Epithelial cell of esophagus (primary cell): ENCODE measurements at regions not wholly inside any gene's neighbourhood (a gene's known extent, or its start where the extent isn't known, plus 50 kb on each side); places are given as distances from the start of the nearest gene placed in this dataset.
"Not testable (repeated sequence)": the region's sequence is repeated elsewhere in the genome, so short reads cannot be mapped to it uniquely, and the experiment has no call there.

Source experiments
- DNase-seq: peaks from one replicate; pipeline ENCODE4 v3.0.0; 2010; ENCODE audit warnings: low read depth
- H3K4me3 ChIP-seq: 2 replicates; pipeline ENCODE4 v1.5.1; 2011; ENCODE audit warnings: mild to moderate bottlenecking, low read length, control low read depth
- TF ChIP-seq, protein P1 (sequence below): IDR thresholded peaks from 2 replicates; pipeline ENCODE4 v1.5.1; 2011; ENCODE audit warnings: low read depth, mild to moderate bottlenecking, low read length, control low read depth, inconsistent platforms; ENCODE audit not compliant: insufficient read depth; ENCODE audit errors: missing control alignments

DNA sequence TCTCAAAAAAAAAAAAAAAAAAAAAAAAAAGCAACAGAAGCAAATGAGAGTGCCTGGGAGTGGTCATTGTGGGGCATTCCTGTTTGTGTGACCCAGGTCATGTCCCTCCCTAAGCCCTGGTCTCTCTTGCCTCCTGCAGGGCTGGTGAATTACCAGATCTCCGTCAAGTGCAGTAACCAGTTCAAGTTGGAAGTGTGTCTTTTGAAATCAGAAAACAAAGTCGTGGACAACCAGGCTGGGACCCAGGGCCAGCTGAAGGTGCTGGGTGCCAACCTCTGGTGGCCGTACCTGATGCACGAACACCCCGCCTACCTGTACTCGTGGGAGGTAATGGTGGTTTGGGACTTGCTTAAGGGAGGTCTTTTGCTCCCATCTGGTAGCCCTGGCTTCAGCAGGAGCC, 1362.0 kb downstream of the CDH12 start:
- DNase-seq, H3K4me3 ChIP-seq: not testable (repeated sequence)

DNA sequence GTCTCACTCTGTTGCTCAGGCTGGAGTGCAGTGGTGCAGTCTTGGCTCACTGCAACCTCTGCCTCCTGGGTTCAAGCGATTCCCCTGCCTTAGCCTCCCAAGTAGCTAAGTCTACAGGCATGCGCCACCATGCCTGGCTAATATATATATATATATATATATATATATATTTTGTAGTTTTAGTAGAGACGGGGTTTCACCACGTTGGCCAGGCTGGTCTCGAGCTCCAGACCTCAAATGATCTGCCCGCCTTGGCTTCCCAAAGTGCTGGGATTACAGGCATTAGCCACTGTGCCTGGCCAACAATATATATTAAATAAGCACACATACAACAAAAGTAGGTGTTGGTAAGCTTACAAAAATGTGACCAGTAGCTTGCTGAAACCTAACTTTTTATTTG, 1364.3 kb downstream of the CDH12 start:
- DNase-seq, H3K4me3 ChIP-seq: not testable (repeated sequence)

DNA sequence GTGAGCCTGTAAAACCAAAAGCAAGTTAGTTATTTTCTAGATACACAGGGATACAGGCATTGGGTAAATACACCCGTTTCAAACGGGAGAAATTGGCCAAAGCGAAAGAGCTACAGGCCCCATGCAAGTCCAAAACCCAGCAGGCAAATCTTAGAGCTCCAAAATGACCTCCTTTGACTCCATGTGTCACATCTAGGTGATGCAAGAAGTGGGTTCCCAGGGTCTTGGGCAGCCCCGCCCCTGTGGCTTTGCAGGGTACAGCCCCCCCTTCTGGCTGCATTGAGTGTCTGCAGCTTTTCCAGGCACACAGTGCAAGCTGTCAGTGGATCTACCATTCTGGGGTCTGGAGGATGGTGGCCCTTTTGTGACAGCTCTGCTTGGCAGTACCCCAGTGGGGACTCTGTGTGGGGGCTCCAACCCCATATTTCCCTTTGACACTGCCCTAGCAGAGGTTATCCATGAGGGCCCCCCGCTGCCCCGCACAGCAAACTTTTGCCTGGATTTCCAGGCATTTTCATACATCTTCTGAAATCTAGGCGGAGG, 1367.6 kb downstream of the CDH12 start:
- not testable (repeated sequence) for DNase-seq, H3K4me3 ChIP-seq

DNA sequence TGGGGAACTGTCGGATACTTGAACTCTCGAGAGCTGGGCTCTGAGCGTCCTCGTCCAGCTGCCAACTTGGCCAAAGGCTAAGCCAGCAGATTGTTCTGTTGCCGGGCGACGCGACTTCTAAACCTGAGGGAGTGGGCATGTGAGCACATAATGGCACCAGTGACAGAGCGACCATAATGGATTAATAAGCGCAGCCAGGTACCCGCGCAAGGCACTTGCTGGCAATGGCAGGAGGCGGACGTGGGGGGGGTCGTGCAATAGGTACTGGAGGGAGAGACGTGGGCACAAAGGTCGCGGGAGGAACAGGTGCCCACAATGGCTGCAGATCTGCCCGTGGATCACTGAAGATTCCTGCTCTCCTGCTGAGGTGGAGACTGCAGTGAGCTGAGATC, 1368.7 kb downstream of the CDH12 start:
- H3K4me3 ChIP-seq, DNase-seq: not testable (repeated sequence)

DNA sequence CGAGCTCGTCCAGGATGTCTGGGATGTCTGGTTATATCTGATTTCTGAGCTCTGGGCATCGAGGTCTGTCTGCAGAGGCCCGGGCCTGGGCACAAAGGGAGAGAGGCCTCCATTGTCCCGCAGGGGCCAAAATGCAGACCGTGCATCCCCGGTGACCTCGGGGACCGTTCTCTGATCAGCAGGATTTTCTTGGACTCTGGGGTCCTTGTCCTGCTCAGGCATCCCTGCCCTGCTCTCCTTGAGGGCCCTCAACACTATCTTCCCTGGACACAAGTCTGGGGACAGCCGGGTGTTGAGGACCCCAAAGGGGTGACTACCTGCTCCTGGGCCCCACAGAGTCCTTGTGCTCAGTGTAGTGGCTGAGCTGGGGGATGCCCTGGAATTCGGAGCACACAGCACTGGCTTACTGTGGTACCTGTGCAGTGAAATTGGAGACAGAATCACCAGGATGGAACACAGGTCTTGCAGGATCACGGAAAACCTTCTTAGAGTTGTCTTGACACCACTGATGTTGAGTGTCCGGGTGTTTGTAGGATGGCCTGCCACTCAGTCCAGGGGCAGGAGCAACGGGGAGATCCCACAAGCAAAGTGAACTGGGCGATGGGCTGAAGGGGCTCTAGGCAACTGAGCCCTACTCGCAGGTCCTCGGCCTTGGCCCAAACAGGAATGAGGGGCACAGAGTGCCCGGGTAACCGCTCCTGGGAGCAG, 1369.2 kb downstream of the CDH12 start:
- H3K4me3 ChIP-seq, DNase-seq: not testable (repeated sequence)

DNA sequence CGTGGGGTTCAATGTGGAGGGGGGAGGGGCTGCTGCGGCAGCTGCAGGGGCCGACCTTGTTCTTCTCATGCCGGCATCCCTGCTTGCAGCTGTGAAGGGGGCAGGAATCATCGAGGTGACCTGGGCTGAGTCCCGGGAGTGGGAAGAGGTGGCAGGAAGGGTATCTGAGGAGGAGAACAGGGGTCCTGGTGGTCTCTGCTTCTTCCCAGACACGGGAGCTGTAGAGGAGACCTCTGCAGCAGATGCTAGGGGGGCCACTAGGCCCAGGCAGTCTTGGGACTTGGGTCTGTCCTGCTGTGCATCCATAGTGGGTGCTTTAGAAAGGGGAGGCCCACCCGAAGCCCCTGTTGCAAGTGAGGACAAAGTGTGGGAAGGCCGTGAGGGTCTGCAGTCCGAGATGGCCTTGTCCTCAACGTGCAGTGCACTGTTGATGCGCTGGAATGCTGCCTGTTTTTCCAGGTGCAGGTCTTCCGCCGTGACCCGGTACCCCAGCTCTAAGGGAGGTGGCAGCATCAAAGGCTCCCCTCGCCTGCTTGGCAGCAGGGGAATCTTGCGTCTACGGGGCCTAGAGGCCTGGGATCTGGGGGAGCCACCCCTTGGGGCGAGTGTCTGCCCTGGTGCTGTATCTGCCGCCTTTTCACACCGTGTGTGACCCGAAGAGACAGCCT, 1370.0 kb downstream of the CDH12 start:
- DNase-seq, H3K4me3 ChIP-seq: not testable (repeated sequence)

DNA sequence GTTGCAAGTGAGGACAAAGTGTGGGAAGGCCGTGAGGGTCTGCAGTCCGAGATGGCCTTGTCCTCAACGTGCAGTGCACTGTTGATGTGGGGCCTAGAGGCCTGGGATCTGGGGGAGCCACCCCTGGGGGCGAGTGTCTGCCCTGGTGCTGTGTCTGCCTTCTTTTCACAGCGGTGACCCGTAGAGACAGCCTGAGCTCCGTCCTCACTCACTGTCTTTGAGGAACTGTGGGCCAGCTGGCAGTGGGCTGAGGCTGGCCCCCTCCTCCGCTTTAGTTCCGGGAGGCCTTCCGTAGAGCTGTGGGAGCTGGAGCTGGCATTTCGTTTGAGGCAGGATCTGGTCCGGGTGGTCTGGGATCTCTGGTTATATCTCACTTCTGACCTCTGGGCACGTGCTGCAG, 1370.6 kb downstream of the CDH12 start:
- H3K4me3 ChIP-seq, DNase-seq: not testable (repeated sequence)

DNA sequence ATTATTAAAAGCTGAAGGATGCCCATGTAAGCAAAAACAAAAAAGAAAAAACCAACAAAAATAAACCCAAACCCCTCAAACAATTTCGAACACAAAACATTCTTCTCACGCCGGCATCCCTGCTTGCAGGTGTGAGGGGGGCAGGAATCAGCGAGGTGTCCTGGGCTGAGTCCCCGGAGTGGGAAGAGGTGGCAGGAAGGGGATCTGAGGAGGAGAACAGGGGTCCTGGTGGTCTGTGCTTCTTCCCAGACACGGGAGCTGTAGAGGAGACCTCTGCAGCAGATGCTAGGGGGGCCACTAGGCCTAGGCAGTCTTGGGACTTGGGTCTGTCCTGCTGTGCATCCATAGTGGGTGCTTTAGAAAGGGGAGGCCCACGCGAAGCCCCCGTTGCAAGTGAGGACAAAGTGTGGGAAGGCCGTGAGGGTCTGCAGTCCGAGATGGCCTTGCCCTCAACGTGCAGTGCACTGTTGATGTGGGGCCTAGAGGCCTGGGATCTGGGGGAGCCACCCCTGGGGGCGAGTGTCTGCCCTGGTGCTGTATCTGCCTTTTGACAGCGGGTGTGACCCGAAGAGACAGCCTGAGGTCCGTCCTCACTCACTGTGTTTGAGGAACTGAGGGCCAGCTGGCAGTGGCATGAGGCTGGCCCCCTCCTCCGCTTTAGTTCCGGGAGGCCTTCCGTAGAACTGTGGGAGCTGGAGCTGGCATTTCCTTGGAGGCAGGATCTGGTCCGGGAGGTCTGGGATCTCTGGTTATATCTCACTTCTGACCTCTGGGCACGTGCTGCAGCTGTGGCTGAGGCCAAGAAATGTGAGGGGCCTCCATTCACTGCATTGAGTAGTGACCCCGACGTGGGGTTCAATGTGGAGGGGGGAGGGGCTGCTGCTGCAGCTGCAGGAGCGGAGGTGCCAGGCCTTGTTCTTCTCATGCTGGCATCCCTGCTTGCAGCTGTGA, 1371.5 kb downstream of the CDH12 start:
- not testable (repeated sequence) for H3K4me3 ChIP-seq, DNase-seq

DNA sequence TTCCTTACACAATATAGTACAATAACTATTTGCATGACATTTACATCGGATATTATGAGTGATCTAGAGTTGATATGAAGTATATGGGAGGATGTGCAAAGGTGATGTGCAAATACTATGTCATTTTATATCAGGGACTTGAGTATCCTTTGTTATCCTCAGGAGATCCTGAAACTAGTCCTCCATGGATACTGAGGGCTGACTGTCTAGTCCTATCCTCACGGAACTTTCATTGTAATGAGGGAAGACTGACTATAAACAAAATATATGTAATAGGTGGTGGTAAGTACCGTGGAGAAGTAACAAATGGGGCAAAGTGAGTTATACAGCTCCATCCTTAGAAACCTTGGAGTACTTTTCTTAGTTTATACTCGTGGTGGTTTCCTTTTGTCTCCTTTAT, 1373.1 kb downstream of the CDH12 start:
- not testable (repeated sequence) for H3K4me3 ChIP-seq, DNase-seq

DNA sequence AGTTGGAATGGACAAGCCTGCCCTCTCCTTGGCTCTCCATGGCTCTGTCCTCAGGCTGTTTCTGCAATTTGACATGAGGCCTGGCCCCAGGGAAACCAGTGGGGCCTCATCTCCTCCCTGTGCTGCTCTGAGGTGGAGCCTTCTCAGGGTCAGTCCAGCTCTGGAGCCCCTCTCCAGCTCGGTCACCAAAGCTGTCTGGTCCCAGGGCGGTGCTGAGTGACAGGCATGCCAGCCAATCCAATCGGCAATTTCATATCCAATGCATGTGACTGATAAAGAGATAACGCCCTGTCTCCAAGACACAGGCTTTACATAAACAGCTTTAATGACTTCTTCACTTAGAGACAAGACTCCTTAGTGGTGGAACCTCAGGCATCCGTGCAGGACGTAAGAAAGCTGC, 1379.2 kb downstream of the CDH12 start:
- not testable (repeated sequence) for H3K4me3 ChIP-seq, DNase-seq

DNA sequence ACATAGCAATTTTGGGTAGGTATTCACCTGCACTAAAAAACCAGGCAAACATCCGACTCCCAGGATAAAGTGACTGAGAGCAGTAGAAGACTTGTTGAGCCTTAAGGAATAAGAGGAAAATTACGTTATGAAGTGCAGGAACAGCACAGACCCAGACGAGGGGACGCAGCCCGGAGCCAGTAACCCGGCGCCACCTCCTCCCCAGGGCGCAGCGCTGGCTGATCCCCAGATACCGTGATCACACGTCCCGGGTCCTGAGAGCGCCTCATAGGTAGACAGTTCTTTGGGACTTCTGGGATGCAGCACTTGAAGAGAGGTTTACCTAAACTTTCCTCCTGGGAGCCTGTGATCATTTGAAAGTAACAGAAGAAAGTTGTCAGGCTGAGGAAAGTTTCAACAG, 1379.7 kb downstream of the CDH12 start:
- DNase-seq, H3K4me3 ChIP-seq: not testable (repeated sequence)

DNA sequence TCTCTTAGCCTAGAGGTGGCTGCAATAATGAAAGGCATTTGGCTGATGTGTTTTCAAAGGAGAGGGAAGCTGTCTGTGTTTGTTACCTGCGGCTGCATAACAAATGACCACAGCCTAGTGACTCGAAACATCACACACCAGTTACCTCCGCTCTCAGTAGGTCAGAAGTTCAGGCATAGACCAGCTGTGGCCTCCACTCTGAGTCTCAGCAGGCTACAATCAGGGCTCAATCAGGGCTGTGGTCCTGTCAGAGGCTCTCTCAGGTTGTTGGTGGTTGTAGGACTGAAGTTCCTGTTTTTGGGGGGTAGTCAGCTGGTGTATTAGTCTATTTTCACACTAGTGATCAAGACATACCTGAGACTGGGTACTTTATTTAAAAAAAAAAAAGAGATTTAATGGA, 1381.5 kb downstream of the CDH12 start:
- not testable (repeated sequence) for DNase-seq, H3K4me3 ChIP-seq

DNA sequence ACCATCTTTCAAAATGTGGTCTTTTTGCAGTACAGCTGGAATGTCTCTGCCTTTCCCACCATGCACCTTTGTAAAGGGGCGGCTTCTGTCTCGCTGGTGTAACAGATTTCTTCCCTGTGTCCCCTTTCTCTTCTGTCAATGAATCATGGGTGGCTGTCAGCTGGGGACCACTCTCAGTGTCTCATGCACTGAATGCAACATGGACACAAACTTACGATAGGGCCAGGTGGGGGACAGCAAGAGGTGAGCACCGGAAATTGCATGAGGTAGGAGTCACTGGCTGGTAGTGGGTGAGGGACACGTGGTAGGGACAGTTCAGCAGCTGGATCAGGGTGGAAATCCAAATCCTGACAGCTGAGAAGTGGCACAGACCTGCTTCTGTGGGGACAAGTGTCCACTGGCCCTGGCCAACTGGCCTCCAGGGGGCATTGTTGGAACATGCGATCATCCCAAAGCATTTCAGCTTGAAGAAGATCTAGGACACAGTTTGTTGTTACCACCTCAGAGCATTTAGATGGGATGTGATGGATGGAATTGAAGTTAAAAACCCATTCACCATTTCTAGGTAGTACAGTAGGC, 1383.5 kb downstream of the CDH12 start:
- DNase-seq, result peak; percentile 49
- not testable (repeated sequence) for H3K4me3 ChIP-seq
- TF ChIP-seq, protein P1, sequence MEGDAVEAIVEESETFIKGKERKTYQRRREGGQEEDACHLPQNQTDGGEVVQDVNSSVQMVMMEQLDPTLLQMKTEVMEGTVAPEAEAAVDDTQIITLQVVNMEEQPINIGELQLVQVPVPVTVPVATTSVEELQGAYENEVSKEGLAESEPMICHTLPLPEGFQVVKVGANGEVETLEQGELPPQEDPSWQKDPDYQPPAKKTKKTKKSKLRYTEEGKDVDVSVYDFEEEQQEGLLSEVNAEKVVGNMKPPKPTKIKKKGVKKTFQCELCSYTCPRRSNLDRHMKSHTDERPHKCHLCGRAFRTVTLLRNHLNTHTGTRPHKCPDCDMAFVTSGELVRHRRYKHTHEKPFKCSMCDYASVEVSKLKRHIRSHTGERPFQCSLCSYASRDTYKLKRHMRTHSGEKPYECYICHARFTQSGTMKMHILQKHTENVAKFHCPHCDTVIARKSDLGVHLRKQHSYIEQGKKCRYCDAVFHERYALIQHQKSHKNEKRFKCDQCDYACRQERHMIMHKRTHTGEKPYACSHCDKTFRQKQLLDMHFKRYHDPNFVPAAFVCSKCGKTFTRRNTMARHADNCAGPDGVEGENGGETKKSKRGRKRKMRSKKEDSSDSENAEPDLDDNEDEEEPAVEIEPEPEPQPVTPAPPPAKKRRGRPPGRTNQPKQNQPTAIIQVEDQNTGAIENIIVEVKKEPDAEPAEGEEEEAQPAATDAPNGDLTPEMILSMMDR, result peak; percentile 55

DNA sequence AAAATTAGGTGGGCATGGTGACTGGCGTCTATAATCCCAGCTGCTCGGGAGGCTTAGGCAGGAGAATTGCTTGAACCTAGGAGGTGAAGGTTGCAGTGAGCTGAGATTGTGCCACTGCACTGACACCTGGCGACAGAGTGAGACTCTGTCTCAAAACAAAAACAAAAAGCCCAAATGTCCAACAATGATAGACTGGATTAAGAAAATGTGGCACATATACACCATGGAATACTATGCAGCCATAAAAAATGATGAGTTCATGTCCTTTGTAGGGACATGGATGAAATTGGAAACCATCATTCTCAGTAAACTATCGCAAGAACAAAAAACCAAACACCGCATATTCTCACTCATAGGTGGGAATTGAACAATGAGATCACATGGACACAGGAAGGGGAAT, 1385.6 kb downstream of the CDH12 start:
- not testable (repeated sequence) for DNase-seq, H3K4me3 ChIP-seq

DNA sequence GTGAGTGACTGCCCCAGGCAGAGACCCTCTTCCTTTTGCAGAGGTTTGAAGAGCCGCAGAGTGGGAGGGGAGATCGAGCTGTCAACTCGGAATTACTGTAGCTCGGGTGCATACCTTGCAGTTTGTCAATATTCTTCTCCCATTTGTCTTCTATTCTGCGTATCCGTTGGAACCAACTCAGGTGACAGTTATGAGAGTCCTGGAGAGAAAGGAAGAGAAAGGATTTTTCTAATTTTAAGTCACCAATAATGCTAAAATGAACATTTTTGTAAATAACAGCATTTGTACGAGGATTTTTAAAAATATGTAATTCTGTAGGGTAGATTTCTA, 1393.4 kb downstream of the CDH12 start:
- peak overlapping the region; percentile 60 for H3K4me3 ChIP-seq

More for the DNA sequence above, 1393.4 kb downstream of the CDH12 start:
- DNase-seq, result not testable (repeated sequence)
